Keratinocyte (primary cell): ENCODE measurements at regions not wholly inside any gene's neighbourhood (a gene's known extent, or its start where the extent isn't known, plus 50 kb on each side); places are given as distances from the start of the nearest gene placed in this dataset.

Experiments used
- DNase-seq: peaks from one replicate; pipeline ENCODE4 v3.0.0-alpha.2; 2011; ENCODE audit warnings: low read depth, missing footprints, low spot score
- FAIRE-seq: peaks from 2 replicates; lab custom pipeline; 2011; peaks lifted over from hg19 to GRCh38; lab: Jason Lieb, UNC
- H2AFZ ChIP-seq: 2 replicates; pipeline ENCODE4 v1.6.0; 2012; ENCODE audit warnings: low read length, control low read depth, inconsistent platforms; ENCODE audit not compliant: control insufficient read depth
- H3K27ac ChIP-seq: 2 replicates; pipeline ENCODE4 v1.5.1; 2011; ENCODE audit warnings: low read length; ENCODE audit not compliant: control insufficient read depth, insufficient read depth
- H3K27me3 ChIP-seq: 3 replicates; pipeline ENCODE4 v1.6.0; 2011; ENCODE audit warnings: low read length; ENCODE audit not compliant: control insufficient read depth, insufficient read depth; ENCODE audit errors: extremely low read depth
- H3K36me3 ChIP-seq, 2 experiments: 2 replicates in 1 of 2; 3 replicates in 1 of 2; pipeline ENCODE4 v1.5.1; 2011; ENCODE audit warnings: low read length in 2 of 2, mild to moderate bottlenecking in 1 of 2; ENCODE audit not compliant: control insufficient read depth in 2 of 2, insufficient read depth in 2 of 2; ENCODE audit errors: extremely low read depth in 1 of 2
- H3K4me1 ChIP-seq: 3 replicates; pipeline ENCODE4 v1.5.1; 2011; ENCODE audit warnings: low read length; ENCODE audit not compliant: control insufficient read depth, insufficient read depth; ENCODE audit errors: extremely low read depth
- H3K4me2 ChIP-seq: 3 replicates; pipeline ENCODE4 v1.6.0; 2011; ENCODE audit warnings: low read depth, low read length; ENCODE audit not compliant: control insufficient read depth, insufficient read depth; ENCODE audit errors: extremely low read depth
- H3K4me3 ChIP-seq, 3 experiments: fragments of 200-600 bp in 1 of 3; sonication (generic) in 1 of 3; 2 replicates in 2 of 3; 3 replicates in 1 of 3; pipeline ENCODE4 v1.5.1; 2011 to 2016; ENCODE audit warnings: low read length in 3 of 3, mild to moderate bottlenecking in 3 of 3, control low read depth in 2 of 3, inconsistent platforms in 1 of 3, low read depth in 1 of 3, mixed read lengths in 1 of 3, mixed run types in 1 of 3, moderate library complexity in 1 of 3; ENCODE audit not compliant: control insufficient read depth in 2 of 3, insufficient read depth in 2 of 3; ENCODE audit errors: extremely low read depth in 1 of 3
- H3K79me2 ChIP-seq: 2 replicates; pipeline ENCODE4 v1.6.0; 2012; ENCODE audit warnings: low read length; ENCODE audit not compliant: control insufficient read depth, insufficient read depth
- H3K9ac ChIP-seq: 3 replicates; pipeline ENCODE4 v1.6.0; 2011; ENCODE audit warnings: low read length; ENCODE audit not compliant: control insufficient read depth, insufficient read depth; ENCODE audit errors: extremely low read depth
- H3K9me1 ChIP-seq: 3 replicates; pipeline ENCODE4 v1.6.0; 2011; ENCODE audit warnings: low read length; ENCODE audit not compliant: control insufficient read depth, insufficient read depth; ENCODE audit errors: extremely low read depth
- H3K9me3 ChIP-seq: 2 replicates; pipeline ENCODE4 v1.5.1; 2012; ENCODE audit warnings: low read depth, low read length; ENCODE audit not compliant: control insufficient read depth
- H4K20me1 ChIP-seq: 3 replicates; pipeline ENCODE4 v1.6.0; 2011; ENCODE audit warnings: low read length; ENCODE audit not compliant: control insufficient read depth, insufficient read depth; ENCODE audit errors: extremely low read depth
- CTCF ChIP-seq, 3 experiments: IDR thresholded peaks in 1 of 3; conservative IDR thresholded peaks in 1 of 3; optimal IDR thresholded peaks in 1 of 3; 2 replicates in 2 of 3; 3 replicates in 1 of 3; pipeline versions ENCODE3 to v1.5.1; 2011; ENCODE audit warnings: low read length in 3 of 3, mild to moderate bottlenecking in 3 of 3, moderate library complexity in 2 of 3, control low read depth in 1 of 3, inconsistent platforms in 1 of 3; ENCODE audit not compliant: insufficient read depth in 2 of 3; ENCODE audit errors: extremely low read depth in 1 of 3
- EZH2 ChIP-seq: IDR thresholded peaks from one replicate; pipeline ENCODE4 v1.6.1; 2012; ENCODE audit warnings: inconsistent platforms, mild to moderate bottlenecking, low read length, moderate library complexity
- dilution Hi-C: fragments of 300-500 bp; cut with MboI; formaldehyde crosslinking; loops from one replicate; pipeline ENCODE4 v1.7.0; 2020; ENCODE audit warnings: low sequenced_read_pairs; ENCODE audit not compliant: extremely low pct_ligation_motif_present

DNA sequence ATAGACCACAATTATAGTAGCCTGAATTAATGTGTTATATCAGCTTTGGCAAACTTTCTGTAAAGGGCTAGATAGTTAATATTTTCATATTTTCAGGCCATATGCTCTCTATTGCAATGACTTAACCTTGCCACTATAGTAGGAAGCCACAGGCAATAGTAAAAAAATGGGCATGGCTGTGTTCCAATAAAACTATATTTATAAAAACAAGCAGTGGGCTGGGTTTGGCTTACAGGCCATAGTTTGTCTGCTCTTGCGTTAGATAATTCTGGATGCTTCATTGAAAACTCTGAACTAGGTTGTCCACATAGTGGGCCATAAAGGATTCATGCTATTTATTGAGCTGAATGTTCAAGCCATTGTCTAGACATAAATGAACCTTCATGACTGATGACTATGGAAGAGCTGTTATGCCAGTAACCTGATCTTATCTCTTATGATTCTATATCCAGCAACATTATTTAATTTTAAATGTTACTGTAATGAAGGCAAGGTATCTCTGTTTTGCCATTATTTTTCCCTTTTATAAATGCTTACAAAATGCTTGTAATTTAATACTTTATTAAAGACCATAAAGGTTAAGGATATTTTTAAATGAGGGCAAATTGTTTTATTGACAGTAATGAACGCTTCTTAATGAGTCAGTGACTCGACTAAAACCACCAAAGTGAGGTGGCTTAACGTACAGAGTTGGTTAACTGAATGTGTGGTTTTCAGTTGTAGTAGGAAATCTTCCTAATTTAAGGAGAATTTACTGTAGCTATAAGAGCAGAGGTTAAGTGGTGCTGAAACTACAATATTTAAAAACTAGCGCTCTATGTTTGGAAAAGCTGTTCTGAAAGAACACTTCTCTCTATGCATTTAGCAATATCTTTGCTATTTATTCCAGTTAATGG lies 560.6 kb downstream of the PRR16 start:
- no peak overlapping the region for H3K9ac ChIP-seq
- no peak for DNase-seq
- H3K4me2 ChIP-seq = no peak overlapping the region
- no peak overlapping the region for H2AFZ ChIP-seq
- no peak overlapping the region for H3K4me3 ChIP-seq
- no peak for FAIRE-seq
- no peaks in the 10 kb centered on the region for H3K9me1 ChIP-seq
- H3K36me3 ChIP-seq = no peaks in the 10 kb centered on the region
- H3K9me3 ChIP-seq = no peaks in the 10 kb centered on the region
- H3K79me2 ChIP-seq = no peaks in the 10 kb centered on the region
- no peaks in the 10 kb centered on the region for H3K27me3 ChIP-seq
- no peaks in the 10 kb centered on the region for H4K20me1 ChIP-seq
- H3K27ac ChIP-seq = no peak overlapping the region
- dilution Hi-C loops = no loop called here
- H3K4me1 ChIP-seq = no peaks in the 10 kb centered on the region
- TF ChIP-seq EZH2 (no peak), CTCF (optimal IDR thresholded peaks at IDR 0.05 in 1 of 3, IDR thresholded peaks at IDR 0.05 in 1 of 3, conservative IDR thresholded peaks at IDR 0.05 in 1 of 3; ENCODE audit: extremely low read depth in 1 of 3, insufficient read depth in 2 of 3, low read length in 3 of 3) (no peak)

DNA sequence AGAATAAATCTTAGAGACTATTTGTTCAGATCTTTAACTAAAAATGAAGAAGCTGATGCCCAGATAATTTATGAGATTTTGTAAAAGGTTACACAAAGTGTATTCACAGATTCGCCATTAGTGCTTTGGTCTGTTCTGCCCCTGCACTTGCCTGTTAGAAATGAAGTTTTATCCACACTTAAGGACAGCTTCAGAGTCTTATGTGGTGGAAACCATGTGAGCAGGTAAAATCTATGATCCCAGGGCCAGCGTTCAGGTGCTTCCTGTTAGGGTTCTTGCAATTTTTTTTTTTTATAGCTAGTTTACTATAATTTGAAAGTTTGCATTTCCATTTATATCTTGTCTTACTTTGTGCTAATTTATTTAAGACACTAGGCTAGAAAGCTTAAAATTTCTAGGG lies 561.6 kb downstream of the PRR16 start:
- Histone ChIP-seq H3K79me2 (no peaks in the 10 kb centered on the region), H3K4me3 (no peak overlapping the region), H3K9me3 (no peaks in the 10 kb centered on the region), H3K9me1 (no peaks in the 10 kb centered on the region), H3K27ac (no peak overlapping the region), H3K36me3 (no peaks in the 10 kb centered on the region), H3K9ac (no peak overlapping the region), H3K4me1 (no peaks in the 10 kb centered on the region), H4K20me1 (no peaks in the 10 kb centered on the region), H2AFZ (no peak overlapping the region), H3K4me2 (no peak overlapping the region), H3K27me3 (no peaks in the 10 kb centered on the region)
- dilution Hi-C loops = no loop called here
- FAIRE-seq (no peak), DNase-seq (no peak)
- TF ChIP-seq CTCF (optimal IDR thresholded peaks at IDR 0.05 in 1 of 3, IDR thresholded peaks at IDR 0.05 in 1 of 3, conservative IDR thresholded peaks at IDR 0.05 in 1 of 3; ENCODE audit: extremely low read depth in 1 of 3, insufficient read depth in 2 of 3, low read length in 3 of 3) = no peak
- no peak for TF ChIP-seq EZH2
